ENCODE measurements at regions not wholly inside any gene's neighbourhood (a gene's known extent, or its start where the extent isn't known, plus 50 kb on each side); places are given as distances from the start of the nearest gene placed in this dataset.
A peak's percentile ranks its signal among the peaks of the same experiment; 100 is the strongest.

DNA sequence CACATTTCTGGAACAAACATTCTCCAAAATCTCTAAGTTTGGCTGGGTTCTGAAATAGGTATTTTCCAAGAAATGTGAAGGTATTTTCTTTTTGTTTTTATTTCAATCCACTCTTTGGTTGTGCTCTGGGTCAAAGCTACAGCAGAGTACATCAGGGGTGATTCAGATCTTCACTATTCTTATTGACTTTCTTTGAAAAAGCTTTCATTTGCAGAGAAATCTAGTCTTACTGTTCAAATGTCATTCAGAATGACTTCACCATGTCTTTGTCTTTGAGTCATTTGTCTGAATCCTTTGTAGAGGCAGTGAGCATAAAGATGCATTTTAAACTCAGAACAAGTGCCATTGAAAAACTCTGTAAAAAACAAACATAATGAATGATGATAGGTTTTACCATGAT, 547.2 kb upstream of the ADGRL3 start:
- Histone ChIP-seq H3K79me2 (no peaks in the 10 kb centered on the region), H3K9me2 (replicated peaks; ENCODE audit: insufficient read depth) (no peaks in the 10 kb centered on the region), H3K27me3 (no peaks in the 10 kb centered on the region), H2AFZ (no peak overlapping the region), H3K4me3 (no peak overlapping the region), H3K36me3 (replicated peaks; ENCODE audit: insufficient read depth, low read depth) (no peaks in the 10 kb centered on the region), H3K9me3 (ENCODE audit: low read depth) (no peaks in the 10 kb centered on the region), H3K27ac (no peak overlapping the region), H4K20me1 (ENCODE audit: insufficient read depth, poor library complexity, severe bottlenecking) (no peaks in the 10 kb centered on the region), H3K4me1 (ENCODE audit: insufficient read depth) (no peaks in the 10 kb centered on the region), H3K4me2 (no peak overlapping the region)
- no peak for TF ChIP-seq EZH2phosphoT487 (IDR thresholded peaks at IDR 0.05; ENCODE audit: low read depth, severe bottlenecking, unreplicated experiment)
- TF ChIP-seq CTCF (IDR thresholded peaks at IDR 0.05; ENCODE audit: poor library complexity) = no peak
- no peak for TF ChIP-seq EZH2 (IDR thresholded peaks at IDR 0.05; ENCODE audit: borderline replicate concordance)
- no peak for DNase-seq (ENCODE audit: low spot score)

DNA sequence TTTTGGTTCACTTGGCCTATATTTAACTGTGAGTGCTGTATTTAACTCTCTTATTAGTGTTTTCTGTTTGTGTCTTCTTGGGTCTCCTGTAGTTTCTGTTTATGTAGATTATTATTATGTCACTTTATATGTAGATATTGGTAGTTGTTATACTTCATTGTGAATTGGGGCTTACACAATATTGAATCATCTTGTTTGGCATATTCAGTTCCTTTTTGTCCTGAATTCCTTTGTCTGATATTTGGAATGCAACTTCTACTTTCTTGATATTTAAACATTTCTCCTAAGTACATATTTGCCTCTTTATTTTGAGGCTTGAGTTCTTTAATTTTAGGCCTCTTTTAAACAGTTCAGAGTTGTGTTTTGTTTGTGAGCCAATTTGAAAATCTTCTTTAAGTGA, 544.8 kb upstream of the ADGRL3 start:
- H3K79me2 ChIP-seq = no peaks in the 10 kb centered on the region
- TF ChIP-seq EZH2 (IDR thresholded peaks at IDR 0.05; ENCODE audit: borderline replicate concordance) = no peak
- no peaks in the 10 kb centered on the region for H3K4me1 ChIP-seq (ENCODE audit: insufficient read depth)

DNA sequence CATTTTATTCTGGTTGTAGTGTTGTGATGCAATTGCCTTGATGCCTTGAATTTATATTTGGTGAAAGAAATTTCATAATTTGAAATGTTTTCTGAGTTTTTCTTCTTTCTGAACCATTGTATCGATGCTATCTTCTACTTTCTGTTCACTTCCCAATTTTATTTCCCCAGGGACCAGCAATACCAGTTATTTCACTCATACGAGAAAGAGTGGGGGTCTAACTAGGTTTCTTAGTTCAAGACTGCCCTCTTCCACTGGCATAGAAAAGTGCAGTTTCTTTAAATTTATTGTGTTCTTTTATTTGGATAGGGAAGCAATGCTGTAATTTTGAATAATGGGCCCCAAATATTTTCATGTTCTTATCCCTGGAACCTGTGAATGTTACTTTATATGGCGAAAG, 544.0 kb upstream of the ADGRL3 start:
- H3K27me3 ChIP-seq = no peaks in the 10 kb centered on the region
- no peaks in the 10 kb centered on the region for H3K9me2 ChIP-seq (replicated peaks; ENCODE audit: insufficient read depth)
- H2AFZ ChIP-seq = no peak overlapping the region
- no peaks in the 10 kb centered on the region for H4K20me1 ChIP-seq (ENCODE audit: insufficient read depth, poor library complexity, severe bottlenecking)
- H3K27ac ChIP-seq = no peak overlapping the region
- no peaks in the 10 kb centered on the region for H3K4me1 ChIP-seq (ENCODE audit: insufficient read depth)
- H3K4me3 ChIP-seq = no peak overlapping the region
- H3K9me3 ChIP-seq (ENCODE audit: low read depth) = no peaks in the 10 kb centered on the region
- no peaks in the 10 kb centered on the region for H3K36me3 ChIP-seq (replicated peaks; ENCODE audit: insufficient read depth, low read depth)
- no peak for DNase-seq (ENCODE audit: low spot score)
- no peaks in the 10 kb centered on the region for H3K79me2 ChIP-seq
- H3K4me2 ChIP-seq = no peak overlapping the region
- 81% methylated on average over 3 of the region's 3 CpGs for WGBS (ENCODE audit: low lambda C conversion rate, missing lambda C conversion rate)
- TF ChIP-seq EZH2phosphoT487 (IDR thresholded peaks at IDR 0.05; ENCODE audit: low read depth, severe bottlenecking, unreplicated experiment) = no peak
- no peak for TF ChIP-seq EZH2 (IDR thresholded peaks at IDR 0.05; ENCODE audit: borderline replicate concordance)
- TF ChIP-seq CTCF (IDR thresholded peaks at IDR 0.05; ENCODE audit: poor library complexity) = no peak

More for the DNA sequence above, 544.8 kb upstream of the ADGRL3 start:
- no peak overlapping the region for H2AFZ ChIP-seq
- H4K20me1 ChIP-seq (ENCODE audit: insufficient read depth, poor library complexity, severe bottlenecking) = no peaks in the 10 kb centered on the region
- no peaks in the 10 kb centered on the region for H3K9me2 ChIP-seq (replicated peaks; ENCODE audit: insufficient read depth)
- no peaks in the 10 kb centered on the region for H3K9me3 ChIP-seq (ENCODE audit: low read depth)
- H3K4me3 ChIP-seq = no peak overlapping the region
- H3K27me3 ChIP-seq = no peaks in the 10 kb centered on the region
- no peak overlapping the region for H3K27ac ChIP-seq
- H3K4me2 ChIP-seq = no peak overlapping the region
- no peak for DNase-seq (ENCODE audit: low spot score)
- H3K36me3 ChIP-seq (replicated peaks; ENCODE audit: insufficient read depth, low read depth) = no peaks in the 10 kb centered on the region

- Histone ChIP-seq H3K9me3 (ENCODE audit: low read depth) (no peaks in the 10 kb centered on the region), H4K20me1 (ENCODE audit: insufficient read depth, poor library complexity, severe bottlenecking) (no peaks in the 10 kb centered on the region), H3K36me3 (replicated peaks; ENCODE audit: insufficient read depth, low read depth) (no peaks in the 10 kb centered on the region), H3K4me1 (ENCODE audit: insufficient read depth) (no peaks in the 10 kb centered on the region), H3K4me2 (no peak overlapping the region), H2AFZ (peak overlapping the region; percentile 64), H3K9me2 (replicated peaks; ENCODE audit: insufficient read depth) (no peaks in the 10 kb centered on the region), H3K27me3 (no peaks in the 10 kb centered on the region), H3K4me3 (no peak overlapping the region), H3K27ac (no peak overlapping the region), H3K79me2 (no peaks in the 10 kb centered on the region)
- TF ChIP-seq EZH2 (IDR thresholded peaks at IDR 0.05; ENCODE audit: borderline replicate concordance) = no peak
- TF ChIP-seq CTCF (IDR thresholded peaks at IDR 0.05; ENCODE audit: poor library complexity) = no peak
- no peak for TF ChIP-seq EZH2phosphoT487 (IDR thresholded peaks at IDR 0.05; ENCODE audit: low read depth, severe bottlenecking, unreplicated experiment)
- WGBS (ENCODE audit: low lambda C conversion rate, missing lambda C conversion rate) = 74% methylated on average over 3 of the region's 3 CpGs
- no peak for DNase-seq (ENCODE audit: low spot score)
Measured at GRCh38 chr4:60657041-60657440, 543.1 kb upstream of the ADGRL3 start.

Data from hepatocyte (in vitro differentiated cells).